Heart left ventricle (tissue), 16 donors: ENCODE measurements at regions not wholly inside any gene's neighbourhood (a gene's known extent, or its start where the extent isn't known, plus 50 kb on each side); places are given as distances from the start of the nearest gene placed in this dataset.

Experiments
- ATAC-seq, 4 donors: fragments of 200-7000 bp; cut with Tn5 transposase; one replicate each; pipeline ENCODE4 v1.9.1; 2020 to 2022; ENCODE audit warnings: moderate library complexity in 4 of 4, mild to moderate bottlenecking in 3 of 4, moderate number of reproducible peaks in 1 of 4
- DNase-seq, 5 donors: peaks; one replicate each; pipeline ENCODE4 v3.0.0-alpha.2; 2020
- H3K27ac ChIP-seq, 12 donors: fragments of 200-600 bp; sonication (generic) in 4 of 12; one replicate each; pipeline versions ENCODE4 v1.5.0 to v1.8.0; 2016 to 2022; ENCODE audit warnings: mild to moderate bottlenecking in 2 of 12
- H3K27me3 ChIP-seq, 9 donors: fragments of 200-600 bp; sonication (generic) in 2 of 9; one replicate each; pipeline versions ENCODE4 v1.5.1 to v1.8.0; 2016 to 2022; ENCODE audit warnings: mild to moderate bottlenecking in 3 of 9
- H3K36me3 ChIP-seq, 9 donors: fragments of 200-600 bp; sonication (generic) in 2 of 9; one replicate each; pipeline versions ENCODE4 v1.5.0 to v1.8.0; 2018 to 2022; ENCODE audit warnings: mild to moderate bottlenecking in 2 of 9
- H3K4me1 ChIP-seq, 12 donors: fragments of 200-600 bp; sonication (generic) in 4 of 12; one replicate each; pipeline versions ENCODE4 v1.5.0 to v1.8.0; 2016 to 2022; ENCODE audit warnings: mild to moderate bottlenecking in 3 of 12
- H3K4me3 ChIP-seq, 12 donors: fragments of 200-600 bp; sonication (generic) in 4 of 12; one replicate each; pipeline versions ENCODE4 v1.5.0 to v1.8.0; 2017 to 2022; ENCODE audit warnings: mild to moderate bottlenecking in 9 of 12, moderate library complexity in 4 of 12
- H3K9me3 ChIP-seq, 12 donors: fragments of 200-600 bp; sonication (generic) in 4 of 12; one replicate each; pipeline versions ENCODE4 v1.5.0 to v1.8.0; 2016 to 2022; ENCODE audit warnings: mild to moderate bottlenecking in 1 of 12
- POLR2A ChIP-seq, 2 donors: fragments of 450-650 bp; IDR thresholded peaks; one replicate each; pipeline ENCODE4 v1.6.1; 2017; ENCODE audit warnings: antibody characterized with exemption in 2 of 2, mild to moderate bottlenecking in 2 of 2, moderate library complexity in 2 of 2
- WGBS, 4 donors: extraction: QIAGEN DNeasy Blood & Tissue Kit in 2 of 4; methylation state at CpG; one replicate each; pipeline versions ENCODE4 v1.1.5 to v1.1.7; 2013 to 2018; 5-methylcytosine and 5-hydroxymethylcytosine counted together
- intact Hi-C, 10 donors: fragments of 100-400 bp; cut with DNase I; formaldehyde crosslinking; loops; one replicate each; pipeline versions ENCODE4 v1.11.1 to v1.14.2; 2022
- TF ChIP-seq, protein P1 (sequence below), 12 donors: fragments of 200-600 bp; sonication (generic) in 4 of 12; IDR thresholded peaks; one replicate each; pipeline versions ENCODE4 v1.5.0 to v1.8.0; 2018 to 2022; ENCODE audit warnings: antibody characterized with exemption in 12 of 12, mild to moderate bottlenecking in 5 of 12
- donor health status: ischemic (EF 13 %, LVEDD 7.1; RV severe dilation, severe dysfunction).
- donor health status: healthy with polysubstance abuse.
- donor health status: DM: no; HTN: yes; CAD: no.
- donor health status: DM: no; HTN: no; CAD: no.
- donor health status: ischemic (EF 25% LVEDD 6.9; RV normal size, moderate dysfunction).
- donor health status: ischemic (EF 25% LVEDD 5.7; RV mildly dilated, moderate dysfunction).
- donor health status: healthy.
- donor health status: DM: yes; HTN: yes; CAD: no.
- donor health status: ischemic (EF 35%, LVEDD 5.7; RV mildly dilated, moderate dysfunction).
- donor health status: nonischemic (EF 11% LVEDD 7.7; RV severe dilation, severe dysfunction).
- donor health status: DM: yes; HTN: yes; CAD: no.
- donor health status: PGD.
- donor health status: ischemic (EF 29% LVEDD 5.4; RV normal size, mild dysfunction).
- donor health status: nonischemic (EF 23%, LVEDD 6.1; RV moderate dilation, normal function).

- ATAC-seq (no peak), DNase-seq (no peak)
- Histone ChIP-seq H3K27ac (no peak overlapping the region), H3K9me3 (peaks cover 0 to 10% (median 0%) of the 10 kb centered on the region in 12 donors), H3K4me3 (no peak overlapping the region), H3K4me1 (no peaks in the 10 kb centered on the region), H3K27me3 (peaks cover 0 to 3% (median 0%) of the 10 kb centered on the region in 9 donors), H3K36me3 (no peaks in the 10 kb centered on the region)
- intact Hi-C loops: no loop called here
- TF ChIP-seq, protein P1, sequence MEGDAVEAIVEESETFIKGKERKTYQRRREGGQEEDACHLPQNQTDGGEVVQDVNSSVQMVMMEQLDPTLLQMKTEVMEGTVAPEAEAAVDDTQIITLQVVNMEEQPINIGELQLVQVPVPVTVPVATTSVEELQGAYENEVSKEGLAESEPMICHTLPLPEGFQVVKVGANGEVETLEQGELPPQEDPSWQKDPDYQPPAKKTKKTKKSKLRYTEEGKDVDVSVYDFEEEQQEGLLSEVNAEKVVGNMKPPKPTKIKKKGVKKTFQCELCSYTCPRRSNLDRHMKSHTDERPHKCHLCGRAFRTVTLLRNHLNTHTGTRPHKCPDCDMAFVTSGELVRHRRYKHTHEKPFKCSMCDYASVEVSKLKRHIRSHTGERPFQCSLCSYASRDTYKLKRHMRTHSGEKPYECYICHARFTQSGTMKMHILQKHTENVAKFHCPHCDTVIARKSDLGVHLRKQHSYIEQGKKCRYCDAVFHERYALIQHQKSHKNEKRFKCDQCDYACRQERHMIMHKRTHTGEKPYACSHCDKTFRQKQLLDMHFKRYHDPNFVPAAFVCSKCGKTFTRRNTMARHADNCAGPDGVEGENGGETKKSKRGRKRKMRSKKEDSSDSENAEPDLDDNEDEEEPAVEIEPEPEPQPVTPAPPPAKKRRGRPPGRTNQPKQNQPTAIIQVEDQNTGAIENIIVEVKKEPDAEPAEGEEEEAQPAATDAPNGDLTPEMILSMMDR (IDR thresholded peaks at IDR 0.05): no peak
- TF ChIP-seq POLR2A (IDR thresholded peaks at IDR 0.05): no peak
- WGBS, 4 donors: 93 to 98% (median 95%) methylated on average over 3 of the region's 3 CpGs
Measured at GRCh38 chr2:235277485-235277884, 216.4 kb upstream of the AGAP1 start.

DNA sequence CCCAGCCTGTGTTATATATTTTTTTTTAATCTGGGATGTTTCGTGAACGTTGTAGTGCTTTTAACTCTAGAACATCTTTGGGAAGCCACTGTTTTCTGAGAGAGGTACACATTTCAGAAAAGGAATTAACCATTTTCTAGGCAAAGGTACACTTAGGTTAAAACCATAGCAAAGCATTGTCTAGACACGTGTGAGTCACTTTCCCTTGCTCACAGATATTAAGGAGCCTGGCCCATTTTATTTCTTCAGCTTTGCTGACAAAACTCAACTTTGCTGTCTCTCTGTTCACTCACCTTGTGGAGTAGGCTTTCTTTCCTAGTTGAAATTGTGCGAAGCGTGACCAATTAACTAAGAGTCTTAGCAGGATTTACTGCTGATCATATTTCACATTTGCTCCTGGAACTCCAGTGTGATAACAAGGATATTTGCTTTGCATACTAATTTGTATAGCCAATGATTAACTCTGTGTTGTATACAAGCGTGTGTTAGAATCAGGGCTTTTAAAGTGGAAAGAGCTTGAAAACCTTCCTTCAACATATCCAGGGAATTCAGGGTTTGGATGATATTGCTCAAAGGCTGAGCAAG, 215.0 kb upstream of the AGAP1 start:
- no peak for DNase-seq
- no peak overlapping the region for H3K4me3 ChIP-seq
- no peaks in the 10 kb centered on the region for H3K4me1 ChIP-seq
- peaks cover 0 to 10% (median 0%) of the 10 kb centered on the region in 12 donors for H3K9me3 ChIP-seq
- no peaks in the 10 kb centered on the region for H3K36me3 ChIP-seq
- ATAC-seq: no peak
- 89 to 91% (median 90%) methylated on average over 6 of the region's 6 CpGs for WGBS, 4 donors
- TF ChIP-seq, protein P1 (IDR thresholded peaks at IDR 0.05): no peak
- no peak for TF ChIP-seq POLR2A (IDR thresholded peaks at IDR 0.05)
- peaks cover 0 to 3% (median 0%) of the 10 kb centered on the region in 9 donors for H3K27me3 ChIP-seq
- intact Hi-C loops: no loop called here
- H3K27ac ChIP-seq: no peak overlapping the region

GRCh38 chr2:235279965-235280364, 213.9 kb upstream of the AGAP1 start:
- intact Hi-C loops: no loop called here
- Histone ChIP-seq H3K4me3 (no peak overlapping the region), H3K9me3 (peaks cover 0 to 6% (median 0%) of the 10 kb centered on the region in 12 donors), H3K27ac (no peak overlapping the region), H3K4me1 (no peaks in the 10 kb centered on the region), H3K27me3 (peaks cover 0 to 3% (median 0%) of the 10 kb centered on the region in 9 donors), H3K36me3 (no peaks in the 10 kb centered on the region)
- WGBS, 4 donors: 75 to 89% (median 82%) methylated on average over 1 of the region's 1 CpG
- TF ChIP-seq, protein P1 (IDR thresholded peaks at IDR 0.05): no peak
- TF ChIP-seq POLR2A (IDR thresholded peaks at IDR 0.05): no peak
- ATAC-seq: no peak
- no peak for DNase-seq

DNA sequence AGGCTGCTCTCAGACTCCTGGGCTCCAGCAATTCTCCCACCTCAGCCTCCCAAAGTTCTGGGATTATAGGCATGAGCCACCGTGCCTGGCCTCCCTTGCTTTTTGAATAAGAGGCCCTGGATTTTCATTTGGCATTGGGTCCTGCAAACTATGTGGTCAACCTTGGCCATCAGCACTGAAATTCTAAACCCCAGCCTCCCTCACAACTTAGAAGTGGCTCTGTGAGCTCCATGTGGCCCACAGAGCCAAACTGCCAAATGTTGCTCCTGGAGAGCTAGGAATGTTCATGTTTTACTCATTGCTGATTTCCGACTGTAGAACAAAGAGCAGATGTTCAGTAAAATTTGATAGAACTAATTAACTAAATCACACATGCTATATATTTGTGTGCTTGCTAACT, 210.6 kb upstream of the AGAP1 start:
- H3K27ac ChIP-seq: no peak overlapping the region
- DNase-seq (no peak), ATAC-seq (no peak)
- no peaks in the 10 kb centered on the region for H3K36me3 ChIP-seq
- intact Hi-C loops: no loop called here
- no peak overlapping the region for H3K4me3 ChIP-seq
- no peak for TF ChIP-seq POLR2A (IDR thresholded peaks at IDR 0.05)
- TF ChIP-seq, protein P1 (IDR thresholded peaks at IDR 0.05): no peak
- no peaks in the 10 kb centered on the region for H3K27me3 ChIP-seq
- WGBS, 4 donors: 73 to 86% (median 85%) methylated on average over 2 of the region's 2 CpGs
- peaks cover 0 to 2% (median 0%) of the 10 kb centered on the region in 12 donors for H3K9me3 ChIP-seq
- peaks cover 0 to 7% (median 0%) of the 10 kb centered on the region in 12 donors for H3K4me1 ChIP-seq
